HG03060 (cell line): ENCODE measurements at regions not wholly inside any gene's neighbourhood (a gene's known extent, or its start where the extent isn't known, plus 50 kb on each side); places are given as distances from the start of the nearest gene placed in this dataset.

Source experiments
- ATAC-seq: cut with Tn5 transposase; IDR thresholded peaks from one replicate; pipeline ENCODE4 v1.9.1; 2021; ENCODE audit warnings: low read depth, moderate number of reproducible peaks; ENCODE audit not compliant: unreplicated experiment

DNA sequence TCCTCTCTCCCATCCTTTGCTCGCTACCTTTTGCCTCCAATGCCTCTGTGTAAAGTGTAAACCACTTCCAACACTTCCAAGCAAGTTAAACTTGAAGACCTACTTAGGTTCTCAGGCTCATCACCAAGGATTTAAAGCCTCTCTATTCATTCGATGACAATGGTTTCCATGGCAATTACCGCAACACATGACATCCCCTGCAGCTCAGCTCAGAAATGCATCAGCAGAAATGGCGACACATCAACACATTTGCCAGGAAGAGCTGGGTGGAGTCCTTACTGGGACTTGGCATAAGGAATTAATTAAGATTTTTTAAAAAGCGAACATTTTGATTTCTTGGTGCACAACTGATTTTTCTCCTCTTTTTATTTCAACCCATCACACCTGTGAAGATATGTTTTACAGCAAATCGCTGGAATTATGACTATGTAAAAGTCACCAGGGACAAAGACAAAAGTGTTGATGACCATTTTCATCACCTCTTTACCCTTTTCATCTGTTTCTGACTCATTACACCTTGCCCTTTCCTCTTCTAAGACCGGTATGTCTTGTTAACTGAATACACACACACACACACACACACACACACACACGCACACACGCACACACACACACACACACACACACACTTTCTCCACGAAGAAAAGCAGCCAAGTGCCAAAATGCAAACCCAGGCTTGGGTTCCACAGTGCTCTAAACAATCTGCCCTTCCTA is 453.4 kb upstream of the CELF2 start:
- no peak for ATAC-seq

DNA sequence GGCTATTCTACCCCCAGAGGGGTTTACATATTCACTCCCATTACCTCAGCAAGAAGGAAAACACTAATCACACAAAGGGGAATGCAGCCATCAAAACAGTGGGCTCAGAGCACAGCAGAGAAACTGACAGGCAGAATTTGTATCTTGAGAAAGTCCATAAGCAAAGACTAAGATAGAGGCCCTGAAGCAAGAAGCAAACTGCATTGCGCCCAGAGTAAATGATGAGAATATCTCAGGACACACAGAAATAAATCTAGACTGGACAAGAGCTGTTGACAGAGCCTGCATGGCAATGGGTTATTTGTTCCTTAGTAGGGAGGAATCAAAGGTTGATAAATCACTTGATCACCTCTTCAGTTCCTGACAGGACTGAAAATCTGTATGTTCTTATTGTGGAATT is 440.7 kb upstream of the CELF2 start:
- no peak for ATAC-seq

DNA sequence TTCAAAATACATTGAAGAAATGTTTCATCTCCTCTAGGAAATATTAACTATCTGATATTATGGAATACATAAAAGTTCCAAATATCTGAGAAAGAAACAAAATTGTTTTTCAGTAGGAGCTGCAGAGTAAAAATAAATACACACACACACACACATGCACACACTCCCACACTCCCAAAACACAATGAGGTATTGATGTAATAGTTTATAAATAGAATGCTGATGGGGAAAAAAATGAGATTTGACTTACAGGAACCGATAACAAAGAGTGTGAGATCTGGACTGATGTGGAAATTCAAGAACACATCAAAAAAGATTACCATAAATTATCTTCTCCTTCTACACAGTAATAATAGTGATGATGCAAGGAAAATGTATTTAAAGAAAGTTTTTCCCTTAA is 438.0 kb upstream of the CELF2 start:
- no peak for ATAC-seq

DNA sequence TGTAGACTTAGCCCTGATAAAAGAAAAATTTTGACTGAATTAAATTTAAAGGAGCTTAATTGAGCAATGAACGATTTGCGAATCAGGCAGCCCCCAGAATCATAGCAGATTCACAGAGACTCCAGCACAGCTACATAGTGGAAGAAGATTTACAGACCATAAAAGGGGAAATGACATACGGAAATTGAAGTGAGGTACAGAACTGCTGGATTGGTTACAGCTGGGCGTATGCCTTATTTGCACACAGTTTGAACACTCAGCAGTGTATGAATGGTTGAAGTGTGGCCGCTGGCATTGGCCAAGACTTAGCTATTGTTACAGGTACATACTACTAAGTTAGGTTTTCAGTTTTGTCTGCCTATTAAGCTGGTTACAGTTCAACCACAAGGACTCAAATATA is 433.5 kb upstream of the CELF2 start:
- no peak for ATAC-seq

DNA sequence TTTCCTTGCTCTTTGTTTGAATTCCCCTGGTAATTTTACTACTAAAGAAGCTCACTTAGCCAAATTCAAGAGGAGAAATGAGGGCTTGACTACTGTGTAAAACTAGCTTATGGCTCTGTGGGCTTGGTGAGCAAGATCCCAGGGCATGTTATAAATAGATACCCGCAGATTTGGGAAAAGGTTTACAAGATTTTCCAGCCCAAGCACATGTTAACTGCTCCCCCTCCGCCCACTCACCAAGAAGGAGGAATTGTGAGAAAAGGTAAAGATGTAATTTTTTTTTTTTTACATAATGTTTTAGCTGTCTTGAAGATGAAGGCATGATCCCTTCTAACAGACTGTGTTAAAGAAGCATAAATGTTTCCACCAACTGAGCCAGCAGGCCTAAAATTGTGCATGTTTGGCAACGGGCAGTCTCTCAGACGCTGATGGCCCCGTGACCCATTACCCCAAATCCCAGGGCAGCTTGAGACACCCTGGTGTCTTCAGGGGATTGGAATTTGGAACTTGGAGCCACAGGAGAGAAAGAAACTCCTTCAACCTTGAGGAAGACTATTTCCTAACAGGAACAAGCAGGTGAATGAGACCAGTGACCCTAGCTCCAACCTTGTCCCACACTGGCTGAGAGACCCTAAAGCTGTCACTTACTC is 429.8 kb upstream of the CELF2 start:
- no peak for ATAC-seq

DNA sequence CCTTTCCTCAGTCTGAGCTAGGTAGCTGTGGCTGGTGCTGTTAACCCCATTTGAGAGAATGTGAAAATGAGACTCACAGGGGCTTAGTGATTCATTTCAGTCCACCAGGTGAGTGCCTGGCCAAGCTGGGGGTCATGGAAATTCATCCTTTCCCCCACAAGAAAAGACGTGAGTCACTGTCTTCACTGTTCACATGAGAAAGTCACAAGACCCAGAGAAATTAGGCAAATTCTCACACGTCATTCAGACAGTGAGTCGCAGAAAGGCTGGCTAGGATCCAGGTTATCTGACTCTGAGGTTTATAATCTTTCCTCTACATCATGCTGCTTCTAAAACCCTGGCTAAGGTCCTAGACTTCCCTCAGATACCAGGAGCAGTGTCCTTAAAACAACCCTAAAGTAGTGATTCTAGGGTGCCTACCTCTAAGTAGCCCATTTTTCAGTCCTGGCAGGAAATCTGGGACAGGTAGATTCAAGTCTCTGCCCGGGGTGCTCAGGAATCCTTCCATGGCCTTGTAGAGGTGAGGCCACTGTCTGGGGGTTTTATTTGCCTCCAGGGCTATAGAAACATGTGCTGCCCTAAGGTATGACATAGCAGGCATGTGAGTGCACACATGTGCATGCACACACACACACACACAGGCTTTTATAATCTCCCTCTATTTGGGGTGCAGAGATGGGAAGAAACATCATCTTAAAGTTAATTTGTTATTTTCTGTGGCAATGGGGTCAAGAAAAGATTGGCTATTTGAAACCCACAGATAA is 427.9 kb upstream of the CELF2 start:
- peak; percentile 95 for ATAC-seq

DNA sequence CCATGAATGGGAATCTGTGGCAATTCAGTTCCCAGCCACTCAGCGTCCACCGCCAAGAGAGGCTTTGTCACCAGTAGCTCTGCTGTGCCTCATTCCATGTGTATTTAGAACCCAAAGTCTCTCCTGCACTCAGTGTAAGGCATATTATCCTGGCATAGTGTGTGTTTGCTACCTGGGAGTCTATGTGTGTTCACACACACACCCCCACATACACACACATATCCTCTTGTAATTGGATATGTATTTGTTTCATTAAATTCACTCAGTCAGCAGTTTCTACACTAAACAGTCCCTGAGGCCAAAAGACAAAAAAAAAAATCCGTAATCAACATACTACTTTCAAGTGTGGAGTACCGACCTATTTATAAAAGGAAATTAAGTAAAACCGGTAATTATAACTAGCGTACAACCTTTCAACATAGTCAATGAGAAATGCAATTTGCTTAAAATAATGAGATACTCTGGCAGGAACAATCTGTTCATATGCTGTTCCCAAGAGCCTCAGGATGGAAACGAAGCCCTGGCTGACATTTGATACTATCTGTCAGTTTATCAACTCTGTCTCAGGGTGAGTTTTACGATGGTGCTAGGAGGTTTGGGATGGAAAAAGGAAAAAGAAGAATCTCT is 425.8 kb upstream of the CELF2 start:
- no peak for ATAC-seq

DNA sequence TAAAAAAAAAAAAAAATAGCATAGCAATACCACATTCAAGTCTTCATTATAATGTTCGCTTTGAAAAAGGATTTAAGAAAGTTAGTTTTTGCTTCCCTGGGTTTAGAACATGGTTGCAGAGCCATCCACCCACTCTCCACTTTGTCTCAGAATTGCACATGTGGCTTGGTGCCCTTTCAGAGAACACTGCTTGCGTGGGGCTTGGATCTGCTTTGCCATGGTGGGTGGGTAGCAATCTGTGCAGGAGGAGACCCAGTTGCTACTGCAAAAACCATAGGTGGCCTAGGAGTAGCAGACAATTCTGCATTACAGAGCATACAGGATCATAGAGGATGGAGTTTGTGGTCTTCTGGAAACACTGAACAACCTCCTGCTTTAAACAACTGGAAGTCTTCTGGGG is 421.4 kb upstream of the CELF2 start:
- ATAC-seq = no peak

DNA sequence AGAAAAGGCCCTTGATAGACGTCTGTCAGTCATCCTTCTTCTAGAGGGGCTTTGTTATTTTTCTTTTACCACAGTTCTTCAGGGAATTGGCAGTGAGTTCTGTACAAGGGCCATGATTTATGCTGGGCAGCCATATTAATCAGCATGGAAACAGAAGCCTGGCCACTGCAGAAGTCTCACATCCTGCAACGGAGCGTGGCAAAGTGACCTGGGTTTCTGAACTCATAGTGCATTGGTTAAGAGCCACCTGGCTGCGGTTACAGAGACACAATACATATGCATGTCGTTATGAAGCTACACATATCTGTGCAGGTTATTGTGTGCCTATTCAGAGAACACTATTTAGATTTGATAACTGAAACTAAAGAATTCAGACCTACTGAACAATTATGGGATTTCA is 419.4 kb upstream of the CELF2 start:
- ATAC-seq = peak; percentile 52

DNA sequence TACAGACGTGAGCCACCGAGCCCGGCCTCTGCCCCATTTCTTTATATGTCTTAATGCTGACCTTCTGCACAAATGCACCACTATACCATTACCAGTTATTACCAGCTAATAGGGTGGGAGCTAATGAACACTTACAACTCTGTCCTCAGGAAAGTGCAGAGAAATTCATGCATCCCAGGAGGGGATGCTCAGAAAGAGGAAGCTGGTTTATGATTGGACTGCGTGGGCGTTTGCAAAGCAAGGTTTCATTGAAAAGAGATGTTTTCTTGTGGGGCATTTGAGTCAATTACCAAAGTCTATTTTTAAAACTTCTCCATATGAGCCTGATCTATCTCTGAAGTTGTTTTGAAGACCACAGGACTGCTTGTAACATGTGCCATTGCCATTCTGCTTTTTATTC is 417.7 kb upstream of the CELF2 start:
- no peak for ATAC-seq

DNA sequence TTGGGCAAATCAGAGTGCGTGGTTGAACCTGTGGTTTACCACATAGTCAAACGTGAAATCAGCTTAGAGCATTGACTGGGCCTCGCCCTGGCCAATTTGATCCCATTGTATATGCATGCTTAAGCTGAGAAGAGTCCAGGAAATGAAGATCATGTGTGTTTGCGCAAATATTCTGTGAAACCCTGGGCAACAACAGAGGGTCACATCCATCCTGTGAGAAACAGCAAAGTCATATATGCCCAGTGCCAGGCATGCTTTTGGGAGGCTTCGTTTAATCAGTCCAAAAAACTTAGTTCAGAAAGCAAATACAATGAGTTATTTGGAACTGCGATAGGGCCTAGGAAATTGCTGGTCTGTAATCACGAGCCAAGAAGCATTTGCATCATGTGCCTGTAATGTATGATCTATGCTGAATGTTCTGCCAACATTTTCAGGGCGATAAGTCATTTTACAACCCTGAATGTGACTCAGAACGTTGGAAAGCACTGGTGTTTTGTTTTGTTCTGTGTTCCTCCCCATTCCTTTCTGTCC is 412.1 kb upstream of the CELF2 start:
- no peak for ATAC-seq

DNA sequence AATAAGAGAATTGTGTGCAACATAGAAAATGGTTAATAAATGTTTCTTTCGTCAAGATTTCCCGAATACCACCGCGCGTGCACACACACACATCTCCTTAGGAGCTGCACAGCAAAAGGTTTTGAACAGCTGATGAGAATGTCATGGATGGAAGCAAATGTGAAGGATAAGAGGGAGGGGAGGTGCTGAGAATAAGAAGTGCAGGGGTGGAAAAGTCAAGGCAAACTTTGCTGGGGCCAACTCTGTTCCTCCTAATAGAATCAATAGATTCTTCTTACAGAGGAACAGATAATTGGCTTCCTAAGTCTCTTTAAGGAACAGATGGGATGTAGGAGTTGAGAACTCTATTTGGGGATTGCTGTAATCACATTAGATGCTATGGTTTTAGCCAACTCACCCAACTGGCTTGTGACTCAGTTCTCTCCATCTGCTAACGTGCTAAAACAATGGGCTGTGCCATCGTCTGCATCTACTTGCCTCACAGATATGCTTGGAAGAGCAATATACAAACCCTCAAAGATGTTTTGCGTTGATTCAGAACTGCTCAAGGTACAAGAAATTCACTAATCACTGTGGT is 408.2 kb upstream of the CELF2 start:
- ATAC-seq = no peak

DNA sequence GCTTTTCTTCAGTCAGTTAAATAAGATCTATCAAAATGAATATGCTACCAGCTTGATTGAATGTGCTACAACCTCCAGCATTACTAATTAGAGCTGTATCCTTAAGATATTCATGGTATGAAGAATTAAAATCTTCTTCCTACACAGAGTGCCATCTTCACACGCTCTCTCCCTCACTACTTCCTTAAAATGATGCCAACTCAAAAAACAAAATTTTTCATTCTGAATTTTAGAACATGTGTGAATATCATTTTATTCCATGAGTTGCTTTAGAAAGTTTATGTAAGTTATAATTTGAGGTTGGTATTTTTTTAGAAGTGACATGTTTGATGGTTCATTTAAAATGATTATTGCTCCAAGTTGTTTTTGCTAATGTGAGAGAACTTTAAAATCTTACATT is 407.5 kb upstream of the CELF2 start:
- no peak for ATAC-seq

DNA sequence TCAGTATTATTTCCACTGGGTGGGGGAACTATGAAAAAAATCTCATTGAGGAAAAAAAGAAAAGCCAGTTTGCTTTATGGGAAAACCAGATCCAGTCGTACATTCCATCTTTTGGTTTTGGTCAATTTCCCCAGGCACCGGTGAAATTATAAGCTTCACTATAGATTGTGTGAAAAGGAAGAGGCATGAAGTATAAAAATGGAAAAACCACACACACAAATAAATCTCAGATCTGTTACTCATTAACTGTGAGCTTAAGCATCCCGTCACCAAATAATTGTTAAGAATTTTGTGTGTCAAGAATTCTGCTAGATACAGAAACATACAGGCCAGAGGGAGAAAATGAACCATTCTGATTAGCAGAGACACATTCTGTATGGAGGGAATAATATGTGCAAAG is 405.5 kb upstream of the CELF2 start:
- no peak for ATAC-seq

DNA sequence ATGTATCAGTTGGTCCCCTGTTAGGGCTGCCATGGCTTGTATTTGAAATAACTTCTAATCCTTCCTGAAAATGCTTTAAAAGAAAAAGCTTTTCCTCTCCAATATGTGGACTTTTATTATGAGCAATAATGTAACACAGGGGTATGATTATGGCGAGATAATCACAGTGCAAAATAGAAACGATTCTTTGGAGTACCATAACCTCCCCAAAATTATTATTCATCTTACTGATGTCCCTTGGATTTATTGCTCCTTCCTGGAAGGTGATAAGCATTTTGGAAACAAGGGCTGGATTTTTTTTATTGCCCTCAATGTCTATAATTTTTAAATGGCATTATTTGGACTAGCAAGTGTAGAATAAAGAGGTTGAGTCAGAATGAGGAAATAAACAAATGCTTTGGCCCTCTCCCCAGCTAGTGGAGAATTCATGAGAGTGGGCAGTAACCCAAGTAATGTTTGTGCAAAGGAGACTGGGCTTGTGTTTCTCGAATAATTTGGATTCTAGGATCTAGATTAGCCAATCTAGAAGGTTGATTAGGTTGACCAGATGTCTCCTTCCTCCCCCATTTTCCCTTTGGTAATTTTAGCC is 403.9 kb upstream of the CELF2 start:
- ATAC-seq = no peak

DNA sequence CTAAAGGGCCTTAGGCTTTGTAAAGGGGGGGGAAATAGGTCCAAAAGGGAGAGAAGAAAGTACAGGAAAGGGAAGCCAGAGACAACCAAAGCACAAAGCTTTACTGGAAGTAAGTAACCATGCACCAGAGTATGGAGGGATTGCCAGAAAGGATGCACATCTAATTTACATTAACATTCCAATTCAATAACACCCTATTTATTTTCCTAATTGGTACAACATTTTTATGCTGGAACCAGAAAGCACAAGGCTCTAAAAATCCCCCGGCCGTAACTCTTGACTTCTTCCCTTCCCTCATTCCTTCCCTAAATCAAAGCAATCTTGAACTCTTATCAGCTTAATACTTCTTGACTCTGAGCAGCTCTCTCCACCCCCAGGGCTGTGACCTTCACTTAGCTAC is 400.0 kb upstream of the CELF2 start:
- ATAC-seq = no peak

DNA sequence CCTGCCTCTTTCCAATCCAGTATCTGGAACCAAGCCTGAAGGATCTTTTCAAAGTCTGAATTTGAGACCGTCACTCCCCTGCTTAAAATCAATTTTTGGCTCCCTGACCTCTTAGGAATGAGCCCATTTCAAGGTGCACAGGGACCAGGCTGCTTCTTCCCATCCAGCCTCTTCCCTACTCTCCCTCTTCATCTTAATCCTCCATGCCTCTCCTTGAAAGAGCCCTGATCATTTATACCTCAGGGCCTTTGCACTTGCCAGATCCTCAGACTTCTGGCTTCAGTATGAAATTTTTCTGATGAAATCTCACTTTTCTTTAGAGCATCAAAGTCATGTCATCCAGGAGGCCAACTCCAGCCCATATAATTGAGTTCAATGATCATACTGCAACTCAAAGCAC is 399.5 kb upstream of the CELF2 start:
- no peak for ATAC-seq

DNA sequence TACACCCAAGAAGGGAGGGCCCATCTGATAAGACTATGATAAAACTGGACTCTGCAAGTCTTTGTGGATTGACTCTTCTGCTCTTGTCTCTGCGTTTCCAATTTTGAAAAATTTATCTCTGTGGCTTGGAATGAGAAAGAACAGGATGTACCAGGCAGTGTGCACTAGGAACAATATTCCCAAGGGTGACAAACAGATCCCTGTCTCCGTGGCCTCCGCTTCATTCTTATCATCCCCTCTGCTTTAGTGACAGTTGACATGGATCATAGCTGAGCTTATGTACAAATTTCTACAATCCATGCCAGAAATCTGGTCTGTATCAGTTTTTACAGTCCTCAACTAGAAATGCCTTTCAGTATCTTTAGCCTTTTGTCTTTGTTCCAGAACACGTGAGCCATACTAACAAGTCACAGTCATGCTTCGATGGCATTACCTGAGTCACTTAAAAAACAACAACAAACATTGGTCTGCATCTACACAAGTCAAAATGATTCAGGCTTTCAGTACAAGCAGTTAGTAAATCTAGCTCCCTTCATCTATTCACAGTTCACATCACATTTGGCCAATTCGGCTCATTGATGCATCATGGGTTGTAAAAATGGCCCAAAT is 393.6 kb upstream of the CELF2 start:
- ATAC-seq = no peak

DNA sequence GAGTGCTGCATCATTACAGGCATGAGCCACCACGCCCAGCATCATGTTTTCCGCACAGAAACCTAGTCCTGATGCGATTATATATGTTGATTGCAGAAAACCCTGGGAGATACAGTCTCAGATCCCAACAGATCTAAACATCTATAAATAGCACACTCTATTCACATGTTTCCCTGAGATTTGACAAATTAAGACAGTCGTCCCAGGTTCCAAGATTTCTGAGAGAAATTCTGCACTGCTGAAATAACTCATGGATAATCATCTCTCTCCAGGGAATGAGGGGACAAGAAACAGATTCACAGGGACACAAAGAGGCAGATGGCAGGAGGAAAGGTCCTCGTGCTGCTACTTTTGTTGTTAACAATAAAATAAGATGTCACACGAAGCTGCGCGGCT is 393.1 kb upstream of the CELF2 start:
- ATAC-seq = no peak

DNA sequence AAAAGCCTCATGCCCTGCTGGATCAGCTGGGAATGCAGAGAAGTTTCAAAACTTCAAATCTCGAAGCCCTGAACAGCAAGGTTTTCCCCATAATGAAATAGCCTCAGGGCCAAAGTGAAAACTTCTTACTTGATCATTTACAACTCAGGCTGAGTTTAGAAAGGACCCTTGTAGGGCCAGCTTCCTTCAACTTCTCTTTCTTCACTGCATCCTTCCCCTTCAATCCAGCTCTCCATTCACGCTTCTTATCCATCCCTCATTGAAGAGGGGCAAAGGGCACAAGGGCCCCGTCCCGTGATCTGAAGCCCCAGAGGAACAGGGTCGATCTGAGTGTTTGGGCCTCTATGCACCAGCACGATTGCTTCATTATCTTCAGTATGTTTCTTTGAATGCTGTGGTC is 392.2 kb upstream of the CELF2 start:
- ATAC-seq = no peak
